ENCODE measurements at regions not wholly inside any gene's neighbourhood (a gene's known extent, or its start where the extent isn't known, plus 50 kb on each side); places are given as distances from the start of the nearest gene placed in this dataset.

GRCh38 chr2:175404839-175405238 is 223.3 kb upstream of the ATP5MC3 start:
- H3K4me1 ChIP-seq (ENCODE audit: control insufficient read depth, insufficient read depth, low read length), result no peaks in the 10 kb centered on the region
- Mint-ChIP-seq H3K4me3 (no peak overlapping the region), H3K27ac (no peak overlapping the region), H3K9me3 (no peaks in the 10 kb centered on the region), H3K27me3 (ENCODE audit: insufficient read depth) (peaks cover 8% of the 10 kb centered on the region), H3K4me1 (no peaks in the 10 kb centered on the region), H3K36me3 (ENCODE audit: low read depth) (no peaks in the 10 kb centered on the region)
- TF ChIP-seq CTCF (conservative IDR thresholded peaks at IDR 0.05), result no peak
- DNase-seq, result no peak
- H3K27me3 ChIP-seq (ENCODE audit: control insufficient read depth, insufficient read depth, low read length, poor library complexity, severe bottlenecking), result no peaks in the 10 kb centered on the region
- H3K36me3 ChIP-seq (ENCODE audit: control insufficient read depth, insufficient read depth, low read length), result no peaks in the 10 kb centered on the region
- WGBS, 2 experiments (ENCODE audit: insufficient coverage in 1 of 2, insufficient read length in 1 of 2), result no CpG with 5 or more reads among the region's 1 CpG
- H3K9ac ChIP-seq (ENCODE audit: extremely low read depth, low read length, poor library complexity, severe bottlenecking), result no peak overlapping the region
- no peak overlapping the region for H3K4me3 ChIP-seq (ENCODE audit: low read length)
- no peaks in the 10 kb centered on the region for H3K9me3 ChIP-seq (ENCODE audit: control insufficient read depth, low read length)
- H3K27ac ChIP-seq (ENCODE audit: low read depth, low read length), result no peak overlapping the region

- TF ChIP-seq CTCF (conservative IDR thresholded peaks at IDR 0.05), result no peak
These were observed 222.2 kb upstream of the ATP5MC3 start for GRCh38 chr2:175403599-175404221.

GRCh38 chr2:175402571-175402970 is 221.1 kb upstream of the ATP5MC3 start:
- H3K4me3 ChIP-seq (ENCODE audit: low read length), result no peak overlapping the region
- no peak for TF ChIP-seq CTCF (conservative IDR thresholded peaks at IDR 0.05)
- no peak overlapping the region for H3K4me3 Mint-ChIP-seq
- H3K27me3 ChIP-seq (ENCODE audit: control insufficient read depth, insufficient read depth, low read length, poor library complexity, severe bottlenecking), result no peaks in the 10 kb centered on the region
- H3K4me1 ChIP-seq (ENCODE audit: control insufficient read depth, insufficient read depth, low read length), result no peaks in the 10 kb centered on the region
- no peak for DNase-seq
- no peaks in the 10 kb centered on the region for H3K36me3 Mint-ChIP-seq (ENCODE audit: low read depth)
- no peaks in the 10 kb centered on the region for H3K4me1 Mint-ChIP-seq
- H3K9ac ChIP-seq (ENCODE audit: extremely low read depth, low read length, poor library complexity, severe bottlenecking), result no peak overlapping the region
- H3K27ac Mint-ChIP-seq, result no peak overlapping the region
- WGBS, 2 experiments (ENCODE audit: insufficient coverage in 1 of 2, insufficient read length in 1 of 2), result 83 to 92% methylated on average over 1 to 2 of the region's 2 CpGs
- H3K9me3 ChIP-seq (ENCODE audit: control insufficient read depth, low read length), result no peaks in the 10 kb centered on the region
- no peak overlapping the region for H3K27ac ChIP-seq (ENCODE audit: low read depth, low read length)
- H3K27me3 Mint-ChIP-seq (ENCODE audit: insufficient read depth), result peaks cover 8% of the 10 kb centered on the region
- no peaks in the 10 kb centered on the region for H3K9me3 Mint-ChIP-seq
- no peaks in the 10 kb centered on the region for H3K36me3 ChIP-seq (ENCODE audit: control insufficient read depth, insufficient read depth, low read length)

More at GRCh38 chr2:175403599-175404221, 222.2 kb upstream of the ATP5MC3 start:
- no peak overlapping the region for H3K9ac ChIP-seq (ENCODE audit: extremely low read depth, low read length, poor library complexity, severe bottlenecking)
- Mint-ChIP-seq H3K4me3 (no peak overlapping the region), H3K9me3 (no peaks in the 10 kb centered on the region), H3K27me3 (ENCODE audit: insufficient read depth) (peaks cover 8% of the 10 kb centered on the region), H3K4me1 (no peaks in the 10 kb centered on the region), H3K27ac (no peak overlapping the region), H3K36me3 (ENCODE audit: low read depth) (no peaks in the 10 kb centered on the region)
- no peaks in the 10 kb centered on the region for H3K4me1 ChIP-seq (ENCODE audit: control insufficient read depth, insufficient read depth, low read length)
- H3K4me3 ChIP-seq (ENCODE audit: low read length), result no peak overlapping the region
- H3K27me3 ChIP-seq (ENCODE audit: control insufficient read depth, insufficient read depth, low read length, poor library complexity, severe bottlenecking), result no peaks in the 10 kb centered on the region
- H3K9me3 ChIP-seq (ENCODE audit: control insufficient read depth, low read length), result no peaks in the 10 kb centered on the region
- WGBS, 2 experiments (ENCODE audit: insufficient coverage in 1 of 2, insufficient read length in 1 of 2), result 85 to 88% methylated on average over 1 of the region's 1 CpG
- DNase-seq, result no peak
- no peak overlapping the region for H3K27ac ChIP-seq (ENCODE audit: low read depth, low read length)
- H3K36me3 ChIP-seq (ENCODE audit: control insufficient read depth, insufficient read depth, low read length), result no peaks in the 10 kb centered on the region

Measured in endodermal cell (in vitro differentiated cells).